ENCODE measurements at regions not wholly inside any gene's neighbourhood (a gene's known extent, or its start where the extent isn't known, plus 50 kb on each side); places are given as distances from the start of the nearest gene placed in this dataset.

DNA sequence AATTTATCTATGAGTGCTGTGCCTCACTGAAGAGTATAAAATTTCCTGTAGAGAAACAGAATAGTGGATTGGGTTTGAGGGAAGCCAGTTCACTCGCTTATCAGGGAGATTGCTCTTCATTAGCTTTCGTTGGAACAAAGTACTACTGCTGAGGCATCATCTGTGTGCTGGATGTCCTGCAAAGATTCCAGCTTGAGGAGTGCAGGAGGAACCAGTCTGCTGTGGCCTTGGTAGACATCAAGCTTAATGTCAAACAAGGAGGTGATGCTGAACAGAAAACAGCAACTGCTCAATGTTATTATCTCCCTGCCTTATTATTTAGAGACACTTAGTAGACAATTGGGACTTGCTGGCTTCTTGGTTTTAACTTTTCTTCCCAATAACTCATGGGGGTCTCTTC lies 297.5 kb upstream of the DPH6 start:
- Mint-ChIP-seq H3K27ac (peak overlapping the region; percentile 79 to 93 (median 92)), H3K4me3 (no peak overlapping the region), H3K4me1 (peaks cover 53% of the 10 kb centered on the region), H3K36me3 (ENCODE audit: low read depth) (no peaks in the 10 kb centered on the region), H3K27me3 (ENCODE audit: low read depth) (no peaks in the 10 kb centered on the region), H3K9me3 (no peaks in the 10 kb centered on the region)
- TF ChIP-seq, protein P1, sequence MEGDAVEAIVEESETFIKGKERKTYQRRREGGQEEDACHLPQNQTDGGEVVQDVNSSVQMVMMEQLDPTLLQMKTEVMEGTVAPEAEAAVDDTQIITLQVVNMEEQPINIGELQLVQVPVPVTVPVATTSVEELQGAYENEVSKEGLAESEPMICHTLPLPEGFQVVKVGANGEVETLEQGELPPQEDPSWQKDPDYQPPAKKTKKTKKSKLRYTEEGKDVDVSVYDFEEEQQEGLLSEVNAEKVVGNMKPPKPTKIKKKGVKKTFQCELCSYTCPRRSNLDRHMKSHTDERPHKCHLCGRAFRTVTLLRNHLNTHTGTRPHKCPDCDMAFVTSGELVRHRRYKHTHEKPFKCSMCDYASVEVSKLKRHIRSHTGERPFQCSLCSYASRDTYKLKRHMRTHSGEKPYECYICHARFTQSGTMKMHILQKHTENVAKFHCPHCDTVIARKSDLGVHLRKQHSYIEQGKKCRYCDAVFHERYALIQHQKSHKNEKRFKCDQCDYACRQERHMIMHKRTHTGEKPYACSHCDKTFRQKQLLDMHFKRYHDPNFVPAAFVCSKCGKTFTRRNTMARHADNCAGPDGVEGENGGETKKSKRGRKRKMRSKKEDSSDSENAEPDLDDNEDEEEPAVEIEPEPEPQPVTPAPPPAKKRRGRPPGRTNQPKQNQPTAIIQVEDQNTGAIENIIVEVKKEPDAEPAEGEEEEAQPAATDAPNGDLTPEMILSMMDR (IDR thresholded peaks at IDR 0.05; ENCODE audit: unreplicated experiment in 3 of 3), result no peak

- H3K9me3 Mint-ChIP-seq, result no peaks in the 10 kb centered on the region
- H3K4me3 Mint-ChIP-seq, result no peak overlapping the region
- TF ChIP-seq, protein P1 (IDR thresholded peaks at IDR 0.05; ENCODE audit: unreplicated experiment in 3 of 3), result no peak
- no peak overlapping the region for H3K27ac Mint-ChIP-seq
- H3K27me3 Mint-ChIP-seq (ENCODE audit: low read depth), result no peaks in the 10 kb centered on the region
- no peaks in the 10 kb centered on the region for H3K36me3 Mint-ChIP-seq (ENCODE audit: low read depth)
- peaks cover 33% of the 10 kb centered on the region for H3K4me1 Mint-ChIP-seq
Observed at GRCh38 chr15:35850284-35850683, 304.3 kb upstream of the DPH6 start.

GRCh38 chr15:35851491-35851890 lies 305.5 kb upstream of the DPH6 start:
- H3K9me3 Mint-ChIP-seq, result no peaks in the 10 kb centered on the region
- TF ChIP-seq, protein P1 (IDR thresholded peaks at IDR 0.05; ENCODE audit: unreplicated experiment in 3 of 3), result no peak
- H3K27me3 Mint-ChIP-seq (ENCODE audit: low read depth), result no peaks in the 10 kb centered on the region
- H3K4me3 Mint-ChIP-seq, result no peak overlapping the region
- H3K27ac Mint-ChIP-seq, result no peak overlapping the region
- H3K4me1 Mint-ChIP-seq, result peaks cover 33% of the 10 kb centered on the region
- H3K36me3 Mint-ChIP-seq (ENCODE audit: low read depth), result no peaks in the 10 kb centered on the region

DNA sequence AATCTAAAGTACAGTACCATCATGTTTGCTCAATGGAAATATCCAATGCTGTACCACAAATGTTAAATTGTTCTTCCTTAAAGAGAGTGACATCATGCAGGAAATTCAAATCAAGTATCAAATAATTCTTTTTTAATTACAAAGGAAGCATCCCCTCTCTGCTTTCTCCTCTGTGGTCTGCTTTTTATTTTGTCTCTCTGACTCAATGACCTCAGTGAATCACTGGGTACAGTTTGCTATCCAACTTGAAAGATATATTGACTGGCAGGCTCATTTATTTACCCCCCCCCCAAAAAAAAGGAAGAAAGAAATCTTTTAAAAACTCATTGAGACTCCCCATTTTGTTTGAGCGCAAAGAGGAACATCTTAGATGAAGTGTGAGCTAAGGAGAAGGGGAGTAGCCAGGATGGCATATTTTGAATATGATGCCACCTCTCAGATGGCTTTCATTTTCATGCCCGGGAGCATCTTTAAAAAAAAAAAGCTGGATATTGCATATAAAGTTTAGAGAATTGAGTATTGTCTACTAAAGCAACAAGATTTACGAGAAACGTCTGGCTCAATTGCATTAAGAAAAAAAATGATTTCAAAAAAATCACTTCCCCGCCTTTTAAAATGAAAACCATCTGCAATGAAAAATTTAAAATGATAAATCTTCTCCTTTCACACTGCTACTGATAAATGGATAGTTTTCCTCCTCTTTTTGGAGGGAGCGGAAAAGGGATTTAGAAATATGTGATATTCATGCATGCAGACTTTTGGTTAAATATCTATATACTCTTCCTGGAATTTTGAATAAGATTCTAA lies 307.1 kb upstream of the DPH6 start:
- H3K4me1 Mint-ChIP-seq, result peaks cover 33% of the 10 kb centered on the region

GRCh38 chr15:35854316-35854715 lies 308.4 kb upstream of the DPH6 start:
- Mint-ChIP-seq H3K27me3 (ENCODE audit: low read depth) (no peaks in the 10 kb centered on the region), H3K4me3 (no peak overlapping the region), H3K27ac (no peak overlapping the region), H3K36me3 (ENCODE audit: low read depth) (no peaks in the 10 kb centered on the region), H3K4me1 (peaks cover 35% of the 10 kb centered on the region), H3K9me3 (no peaks in the 10 kb centered on the region)
- TF ChIP-seq, protein P1 (IDR thresholded peaks at IDR 0.05; ENCODE audit: unreplicated experiment in 3 of 3), result no peak

More for the DNA sequence above, 307.1 kb upstream of the DPH6 start:
- Mint-ChIP-seq H3K4me3 (no peak overlapping the region), H3K36me3 (ENCODE audit: low read depth) (no peaks in the 10 kb centered on the region), H3K9me3 (no peaks in the 10 kb centered on the region), H3K27me3 (ENCODE audit: low read depth) (no peaks in the 10 kb centered on the region), H3K27ac (peak overlapping the region; percentile 58 to 68 (median 59))
- TF ChIP-seq, protein P1 (IDR thresholded peaks at IDR 0.05; ENCODE audit: unreplicated experiment in 3 of 3), result no peak

Data from nephron (organoid).